Stimulated activated CD8-positive, alpha-beta memory T cell treated with anti-CD3 and anti-CD28 coated beads, Interleukin-7, amount 100 ng/mL, for 1 hour (primary cell): ENCODE measurements at regions not wholly inside any gene's neighbourhood (a gene's known extent, or its start where the extent isn't known, plus 50 kb on each side); places are given as distances from the start of the nearest gene placed in this dataset.
"Not testable (repeated sequence)": the region's sequence is repeated elsewhere in the genome, so short reads cannot be mapped to it uniquely, and the experiment has no call there.

Experiments
- DNase-seq, 2 donors: peaks; one replicate each; pipeline ENCODE4 v3.0.0-alpha.2; 2020; ENCODE audit warnings: low read depth in 2 of 2

GRCh38 chr2:89294335-89294734 is 602.9 kb downstream of the RPIA start:
- DNase-seq: not testable (repeated sequence)

DNA sequence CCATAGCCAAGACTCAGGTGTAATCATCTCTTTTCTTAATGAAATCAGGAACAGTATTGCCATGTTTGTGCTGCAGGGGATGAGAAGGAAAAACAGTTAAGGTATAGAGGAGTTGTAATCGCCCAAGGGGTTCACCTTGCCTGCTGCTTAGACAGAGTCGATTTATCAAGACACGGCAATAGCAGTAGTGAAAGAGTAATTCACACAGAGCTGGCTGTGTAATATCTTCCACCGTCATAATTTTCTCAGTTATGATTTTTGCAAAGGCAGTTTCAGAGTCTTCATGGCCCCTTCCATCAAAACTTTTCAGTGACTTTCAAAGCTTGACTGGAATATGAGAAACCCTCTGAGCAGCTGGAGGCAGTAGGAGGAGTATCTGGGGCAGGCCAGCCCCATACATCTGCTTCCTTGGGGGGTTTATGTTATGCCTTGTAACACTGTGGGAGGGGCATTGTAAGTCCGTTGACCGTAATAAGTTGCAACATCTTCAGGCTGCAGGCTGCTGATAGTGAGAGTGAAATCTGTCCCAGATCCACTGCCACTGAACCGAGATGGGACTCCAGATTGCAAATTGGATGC is 605.4 kb downstream of the RPIA start:
- DNase-seq: not testable (repeated sequence)

DNA sequence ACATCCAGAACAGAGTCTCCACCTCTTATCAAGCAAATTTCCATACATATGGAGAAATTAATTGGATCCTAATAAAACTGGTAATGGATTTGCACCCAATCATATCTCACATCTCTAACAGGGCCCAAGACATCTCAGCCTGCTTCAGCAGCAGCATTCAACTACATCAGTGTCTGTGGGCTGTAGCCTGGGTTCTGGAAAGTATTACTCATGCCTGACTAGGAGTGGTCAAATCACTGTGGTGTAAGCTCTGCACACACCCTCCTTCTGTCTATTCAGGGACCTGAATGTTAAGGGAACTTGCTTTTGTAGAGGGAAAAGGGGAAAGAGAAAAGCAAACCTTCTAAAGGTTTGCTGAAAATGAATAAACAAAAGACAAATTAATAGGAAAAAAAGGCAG is 607.7 kb downstream of the RPIA start:
- DNase-seq: not testable (repeated sequence)

DNA sequence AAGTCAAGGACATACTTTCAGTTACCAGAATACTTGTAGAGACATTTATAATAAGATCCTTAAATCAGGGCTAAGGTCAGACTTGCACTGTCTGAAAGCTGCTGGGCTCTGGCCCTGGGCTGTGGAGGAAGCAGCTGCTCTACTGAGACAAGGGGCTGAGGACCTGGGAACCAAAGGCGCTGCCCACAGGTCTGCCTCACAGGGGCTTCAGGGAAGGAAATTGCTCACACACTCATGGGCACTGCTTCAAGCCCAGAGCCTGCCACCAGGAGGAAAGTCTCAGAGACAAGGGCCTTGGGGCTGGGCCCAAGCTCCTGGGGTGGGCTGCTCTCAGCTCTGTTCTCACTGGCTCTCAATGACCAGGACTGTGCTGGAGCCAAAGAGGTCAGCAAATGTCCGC is 614.1 kb downstream of the RPIA start:
- not testable (repeated sequence) for DNase-seq

- not testable (repeated sequence) for DNase-seq
Observed at GRCh38 chr2:89306869-89307637, 615.6 kb downstream of the RPIA start.

- not testable (repeated sequence) for DNase-seq
Observed at GRCh38 chr2:89318990-89319389, 627.5 kb downstream of the RPIA start.

GRCh38 chr2:89325894-89326293 is 634.4 kb downstream of the RPIA start:
- DNase-seq: not testable (repeated sequence)

DNA sequence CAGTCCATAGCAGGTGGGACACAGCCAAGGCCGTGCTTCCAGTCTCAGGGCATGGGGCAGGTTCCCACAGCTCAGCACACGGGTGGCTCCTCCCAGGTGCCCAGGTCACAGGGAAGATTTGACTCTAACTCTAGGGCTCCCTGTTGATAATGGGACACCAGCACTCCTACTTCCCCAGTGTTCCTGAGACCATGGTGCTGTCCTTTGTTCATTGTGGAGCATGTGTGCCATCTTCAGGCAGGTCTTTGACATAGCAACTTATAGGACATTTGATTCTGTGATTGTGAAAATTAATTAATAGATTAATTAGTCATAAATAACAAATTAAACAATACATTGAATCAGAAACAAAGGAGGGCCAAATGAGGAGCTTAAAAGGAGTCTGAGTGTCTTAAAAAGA is 635.0 kb downstream of the RPIA start:
- DNase-seq: not testable (repeated sequence)

GRCh38 chr2:89328790-89329189 is 637.3 kb downstream of the RPIA start:
- DNase-seq: not testable (repeated sequence)
